H1 (cell line): ENCODE measurements at regions not wholly inside any gene's neighbourhood (a gene's known extent, or its start where the extent isn't known, plus 50 kb on each side); places are given as distances from the start of the nearest gene placed in this dataset.

Experiments
- CTCF ChIA-PET: fragments of 300-600 bp; sonication (Branson Sonifier 250); formaldehyde crosslinking; loops from one replicate; lab custom pipeline; 2021; ENCODE audit not compliant: partially characterized antibody; lab: Charles Lee
- POLR2A ChIA-PET: fragments of 300-600 bp; sonication (Branson Sonifier 250); formaldehyde crosslinking; loops from one replicate; lab custom pipeline; 2021; ENCODE audit warnings: inconsistent platforms; ENCODE audit not compliant: partially characterized antibody; lab: Charles Lee
- DNase-seq, 2 experiments: peaks; one replicate each; pipeline versions ENCODE4 v3.0.0 to v3.0.0-alpha.2; 2010 to 2022; ENCODE audit warnings: low spot score in 2 of 2, low read depth in 1 of 2, mixed read lengths in 1 of 2
- FAIRE-seq: peaks from 2 replicates; lab custom pipeline; 2011; peaks lifted over from hg19 to GRCh38; lab: Jason Lieb, UNC
- H2AFZ ChIP-seq: 2 replicates; pipeline ENCODE4 v1.8.1; 2012; ENCODE audit warnings: low read length, inconsistent platforms
- H2AK5ac ChIP-seq: 2 replicates; pipeline ENCODE4 v1.6.1; 2013; ENCODE audit warnings: low read depth, low read length
- H2BK120ac ChIP-seq: replicated peaks from 2 replicates; pipeline ENCODE3; 2013; ENCODE audit warnings: low read depth, low read length, inconsistent platforms
- H2BK12ac ChIP-seq: 2 replicates; pipeline ENCODE4 v1.6.1; 2013; ENCODE audit warnings: low read depth, low read length
- H2BK15ac ChIP-seq: 2 replicates; pipeline ENCODE4 v1.6.1; 2013; ENCODE audit warnings: low read length
- H2BK20ac ChIP-seq: 2 replicates; pipeline ENCODE4 v1.6.1; 2013; ENCODE audit warnings: low read length
- H2BK5ac ChIP-seq: 2 replicates; pipeline ENCODE4 v1.6.1; 2013; ENCODE audit warnings: low read depth, low read length
- H3K14ac ChIP-seq: 2 replicates; pipeline ENCODE4 v1.6.1; 2013; ENCODE audit warnings: inconsistent platforms; ENCODE audit not compliant: insufficient read length
- H3K18ac ChIP-seq: 2 replicates; pipeline ENCODE4 v1.6.1; 2013; ENCODE audit warnings: low read length; ENCODE audit errors: extremely low read depth
- H3K23ac ChIP-seq: 2 replicates; pipeline ENCODE4 v1.6.1; 2013; ENCODE audit warnings: inconsistent platforms; ENCODE audit not compliant: insufficient read length
- H3K23me2 ChIP-seq: 2 replicates; pipeline ENCODE4 v1.6.1; 2013; ENCODE audit warnings: low read depth, low read length
- H3K27ac ChIP-seq: 2 replicates; pipeline ENCODE4 v1.6.1; 2011; ENCODE audit warnings: low read depth, low read length, inconsistent platforms
- H3K27me3 ChIP-seq, 4 experiments: replicated peaks in 1 of 4; 1 replicate in 1 of 4; 2 replicates in 3 of 4; pipeline versions ENCODE4 v1.6.1 to v1.8.1; 2011 to 2013; ENCODE audit warnings: low read length in 3 of 4, mild to moderate bottlenecking in 3 of 4, inconsistent platforms in 2 of 4, mixed read lengths in 2 of 4, moderate library complexity in 1 of 4; ENCODE audit not compliant: control insufficient read depth in 3 of 4, insufficient read depth in 3 of 4; ENCODE audit errors: extremely low read depth in 1 of 4
- H3K36me3 ChIP-seq, 4 experiments: 2 replicates each; pipeline versions ENCODE4 v1.6.1 to v1.8.1; 2011 to 2013; ENCODE audit warnings: mild to moderate bottlenecking in 4 of 4, low read length in 3 of 4, moderate library complexity in 2 of 4, control low read depth in 1 of 4, inconsistent platforms in 1 of 4; ENCODE audit not compliant: insufficient read depth in 4 of 4, control insufficient read depth in 2 of 4
- H3K4ac ChIP-seq: replicated peaks from 2 replicates; pipeline ENCODE3; 2013; ENCODE audit warnings: low read length, low read depth, mixed read lengths, inconsistent platforms; ENCODE audit not compliant: insufficient read length
- H3K4me1 ChIP-seq, 4 experiments: replicated peaks in 1 of 4; 1 replicate in 1 of 4; 2 replicates in 3 of 4; pipeline versions ENCODE4 v1.6.1 to v1.8.1; 2011 to 2013; ENCODE audit warnings: low read length in 3 of 4, inconsistent platforms in 2 of 4, mixed read lengths in 1 of 4; ENCODE audit not compliant: insufficient read depth in 4 of 4, control insufficient read depth in 3 of 4
- H3K4me2 ChIP-seq, 2 experiments: 2 replicates each; pipeline versions ENCODE4 v1.6.1 to v1.8.1; 2011 to 2013; ENCODE audit warnings: low read depth in 2 of 2, low read length in 2 of 2, control low read depth in 1 of 2, inconsistent platforms in 1 of 2, mild to moderate bottlenecking in 1 of 2; ENCODE audit not compliant: insufficient read depth in 1 of 2
- H3K4me3 ChIP-seq, 4 experiments: fragments of 200-600, 300-600 bp in 1 of 4; sonication (generic), shearing (Covaris generic), sonication (Bioruptor Twin) in 1 of 4; 2 replicates each; pipeline versions ENCODE4 v1.5.1 to v1.8.1; 2011 to 2016; ENCODE audit warnings: low read length in 4 of 4, low read depth in 3 of 4, control low read depth in 2 of 4, inconsistent platforms in 2 of 4, mild to moderate bottlenecking in 2 of 4, mixed read lengths in 1 of 4, moderate library complexity in 1 of 4; ENCODE audit not compliant: insufficient read depth in 2 of 4; ENCODE audit errors: extremely low read depth in 1 of 4
- H3K56ac ChIP-seq: replicated peaks from 2 replicates; pipeline ENCODE3; 2013; ENCODE audit warnings: low read depth, mild to moderate bottlenecking, mixed read lengths, low read length, inconsistent platforms; ENCODE audit not compliant: insufficient read length
- H3K79me1 ChIP-seq: 2 replicates; pipeline ENCODE4 v1.6.1; 2013; ENCODE audit warnings: low read depth, low read length, control low read depth
- H3K79me2 ChIP-seq, 2 experiments: 2 replicates each; pipeline versions ENCODE4 v1.6.1 to v1.8.1; 2012 to 2013; ENCODE audit warnings: low read length in 2 of 2, mild to moderate bottlenecking in 2 of 2, inconsistent platforms in 1 of 2; ENCODE audit not compliant: insufficient read depth in 2 of 2, control insufficient read depth in 1 of 2
- H3K9ac ChIP-seq, 4 experiments: replicated peaks in 1 of 4; 1 replicate in 1 of 4; 2 replicates in 3 of 4; pipeline versions ENCODE4 v1.6.1 to v1.8.1; 2011 to 2013; ENCODE audit warnings: low read depth in 3 of 4, low read length in 3 of 4, control low read depth in 2 of 4, mild to moderate bottlenecking in 2 of 4, moderate library complexity in 2 of 4, inconsistent platforms in 1 of 4; ENCODE audit errors: extremely low read depth in 1 of 4
- H3K9me3 ChIP-seq, 2 experiments: 2 replicates each; pipeline versions ENCODE4 v1.6.1 to v1.8.1; 2012 to 2013; ENCODE audit warnings: mild to moderate bottlenecking in 2 of 2, moderate library complexity in 2 of 2, control low read depth in 1 of 2, inconsistent platforms in 1 of 2, low read depth in 1 of 2, low read length in 1 of 2, mixed read lengths in 1 of 2; ENCODE audit not compliant: insufficient read depth in 2 of 2
- H4K20me1 ChIP-seq, 2 experiments: replicated peaks in 1 of 2; 2 replicates each; pipeline versions ENCODE3 to v1.8.1; 2011 to 2013; ENCODE audit warnings: inconsistent platforms in 2 of 2, low read length in 2 of 2, mild to moderate bottlenecking in 1 of 2; ENCODE audit not compliant: insufficient read depth in 2 of 2, control insufficient read depth in 1 of 2
- H4K5ac ChIP-seq: 2 replicates; pipeline ENCODE4 v1.6.1; 2013; ENCODE audit warnings: low read length, low read depth, mixed read lengths, inconsistent platforms; ENCODE audit not compliant: insufficient read length
- H4K8ac ChIP-seq: 2 replicates; pipeline ENCODE4 v1.8.0; 2013; ENCODE audit warnings: mild to moderate bottlenecking, moderate library complexity, low read length, inconsistent platforms; ENCODE audit not compliant: insufficient read depth; ENCODE audit errors: extremely low read depth
- H4K91ac ChIP-seq: replicated peaks from 2 replicates; pipeline ENCODE3; 2013; ENCODE audit warnings: low read length, mixed read lengths, inconsistent platforms; ENCODE audit not compliant: insufficient read length
- BCL11A ChIP-seq, 2 experiments: IDR thresholded peaks; one replicate each; pipeline ENCODE4 v1.6.1; 2011; ENCODE audit warnings: low read depth in 2 of 2, low read length in 2 of 2, mild to moderate bottlenecking in 2 of 2
- CHD1 ChIP-seq: IDR thresholded peaks from 2 replicates; pipeline ENCODE4 v1.6.1; 2012; ENCODE audit warnings: low read depth, low read length, improper control_type of control experiment
- CTCF ChIP-seq, 3 experiments: IDR thresholded peaks; 1 replicate in 2 of 3; 2 replicates in 1 of 3; pipeline versions ENCODE4 v1.5.1 to v1.6.1; 2011; ENCODE audit warnings: low read length in 3 of 3, mild to moderate bottlenecking in 3 of 3, inconsistent platforms in 2 of 3, low read depth in 1 of 3, moderate library complexity in 1 of 3; ENCODE audit not compliant: insufficient read depth in 1 of 3; ENCODE audit errors: control extremely low read depth in 1 of 3
- EGR1 ChIP-seq: IDR thresholded peaks from 2 replicates; pipeline ENCODE4 v1.6.1; 2011; ENCODE audit warnings: low read depth, low read length, borderline replicate concordance
- GABPA ChIP-seq: IDR thresholded peaks from 2 replicates; pipeline ENCODE4 v1.6.1; 2011; ENCODE audit warnings: mild to moderate bottlenecking, low read length, moderate library complexity, borderline replicate concordance; ENCODE audit not compliant: insufficient read depth
- MAX ChIP-seq: IDR thresholded peaks from 2 replicates; pipeline ENCODE4 v1.6.1; 2012; ENCODE audit warnings: inconsistent platforms
- NANOG ChIP-seq: IDR thresholded peaks from 2 replicates; pipeline ENCODE4 v1.6.1; 2011; ENCODE audit warnings: low read length, low read depth, mild to moderate bottlenecking, inconsistent platforms; ENCODE audit not compliant: insufficient read depth, poor library complexity, severe bottlenecking
- POLR2A ChIP-seq, 2 experiments: IDR thresholded peaks; 1 replicate in 1 of 2; 2 replicates in 1 of 2; pipeline ENCODE4 v1.6.1; 2011; ENCODE audit warnings: low read depth in 2 of 2, low read length in 2 of 2, mild to moderate bottlenecking in 2 of 2; ENCODE audit errors: control extremely low read depth in 1 of 2
- SAP30 ChIP-seq: fragments of 300-600 bp; sonication (generic); IDR thresholded peaks from 2 replicates; pipeline ENCODE4 v1.7.1; 2012; ENCODE audit warnings: low read length, moderate library complexity, mild to moderate bottlenecking, inconsistent platforms; ENCODE audit not compliant: insufficient read depth, insufficient replicate concordance
- SRF ChIP-seq: IDR thresholded peaks from 2 replicates; pipeline ENCODE4 v1.6.1; 2011; ENCODE audit warnings: mild to moderate bottlenecking, low read depth, low read length, moderate library complexity
- SUZ12 ChIP-seq: fragments of 200-600 bp; sonication (generic); IDR thresholded peaks from 2 replicates; pipeline ENCODE4 v1.6.1; 2012; ENCODE audit warnings: mild to moderate bottlenecking, inconsistent platforms, low read length, moderate library complexity, mixed read lengths
- WGBS, 2 experiments: shearing (Covaris generic) in 1 of 2; methylation state at CpG; one replicate each; pipeline versions ENCODE4 v1.1.6 to v1.1.7; 2013 to 2015; ENCODE audit warnings: low lambda C conversion rate in 2 of 2, mixed read lengths in 2 of 2, inconsistent platforms in 1 of 2, low coverage in 1 of 2, missing lambda C conversion rate in 1 of 2; ENCODE audit not compliant: insufficient replicate concordance in 2 of 2, insufficient coverage in 1 of 2, insufficient read length in 1 of 2; ENCODE audit errors: extremely low coverage in 1 of 2, missing lambda C conversion rate in 1 of 2; 5-methylcytosine and 5-hydroxymethylcytosine counted together

GRCh38 chr10:90526721-90527120 is 331.1 kb downstream of the HTR7 start:
- no peak overlapping the region for H2AK5ac ChIP-seq
- H3K27ac ChIP-seq: no peak overlapping the region
- no peak overlapping the region for H3K9ac ChIP-seq
- H3K9me3 ChIP-seq: no peaks in the 10 kb centered on the region
- no peak overlapping the region for H3K56ac ChIP-seq
- peak overlapping the region; percentile 20; the same call in 1 of the 2 replicates for H2AFZ ChIP-seq
- peak overlapping the region; percentile 68 for H4K8ac ChIP-seq
- H3K36me3 ChIP-seq: no peaks in the 10 kb centered on the region
- no peak overlapping the region for H3K4me2 ChIP-seq
- H3K4me1 ChIP-seq: no peaks in the 10 kb centered on the region
- no peaks in the 10 kb centered on the region for H4K20me1 ChIP-seq
- POLR2A ChIA-PET: no interaction called here
- H2BK120ac ChIP-seq: no peak overlapping the region
- TF ChIP-seq CHD1: no peak
- TF ChIP-seq SAP30: no peak
- TF ChIP-seq EGR1: no peak
- TF ChIP-seq MAX: no peak
- TF ChIP-seq CTCF (IDR thresholded peaks at IDR 0.05; ENCODE audit: control extremely low read depth in 1 of 3, insufficient read depth in 1 of 3, low read depth in 1 of 3, low read length in 3 of 3): no peak
- no peak for TF ChIP-seq POLR2A (IDR thresholded peaks at IDR 0.05; ENCODE audit: control extremely low read depth in 1 of 2, low read depth in 2 of 2, low read length in 2 of 2)
- TF ChIP-seq SUZ12: no peak
- no peak for TF ChIP-seq GABPA
- TF ChIP-seq BCL11A (IDR thresholded peaks at IDR 0.05; ENCODE audit: low read depth in 2 of 2, low read length in 2 of 2): no peak
- TF ChIP-seq NANOG: no peak
- TF ChIP-seq SRF: no peak
- H3K14ac ChIP-seq: no peak overlapping the region
- H2BK15ac ChIP-seq: no peak overlapping the region
- no peak overlapping the region for H4K91ac ChIP-seq
- no peak overlapping the region for H4K5ac ChIP-seq
- CTCF ChIA-PET: interaction anchor here (1.2 kb wide), 1 partner anchor 674 kb away, joined by 3 read pairs; no protein-coding TSS in a partner anchor
- no peak overlapping the region for H2BK20ac ChIP-seq
- WGBS, 2 experiments: 95% methylated on average over 1 of the region's 1 CpG; no CpG with 5 or more reads in 1 of the 2 experiments
- no peak overlapping the region for H2BK12ac ChIP-seq
- no peak overlapping the region for H3K18ac ChIP-seq
- no peaks in the 10 kb centered on the region for H3K23me2 ChIP-seq
- no peak for FAIRE-seq
- H2BK5ac ChIP-seq: no peak overlapping the region
- DNase-seq: no peak
- H3K23ac ChIP-seq: no peak overlapping the region
- H3K79me1 ChIP-seq: no peaks in the 10 kb centered on the region
- no peak overlapping the region for H3K4me3 ChIP-seq
- H3K4ac ChIP-seq: no peak overlapping the region
- no peaks in the 10 kb centered on the region for H3K27me3 ChIP-seq
- H3K79me2 ChIP-seq: no peaks in the 10 kb centered on the region; a peak in 1 of 4 replicates
